AG09309 (cell line): ENCODE measurements at regions not wholly inside any gene's neighbourhood (a gene's known extent, or its start where the extent isn't known, plus 50 kb on each side); places are given as distances from the start of the nearest gene placed in this dataset.

ENCODE experiments used
- DNase-seq: peaks from one replicate; pipeline ENCODE4 v3.0.0-alpha.2; 2010; ENCODE audit warnings: low read depth
- H3K4me3 ChIP-seq: 2 replicates; pipeline ENCODE4 v1.5.1; 2011; ENCODE audit warnings: mild to moderate bottlenecking, low read depth, low read length, moderate library complexity; ENCODE audit not compliant: control insufficient read depth
- TF ChIP-seq, protein P1 (sequence below): IDR thresholded peaks from 2 replicates; pipeline ENCODE4 v1.5.1; 2011; ENCODE audit warnings: mild to moderate bottlenecking, low read depth, low read length, inconsistent platforms; ENCODE audit not compliant: insufficient read depth, control insufficient read depth; ENCODE audit errors: missing control alignments

DNA sequence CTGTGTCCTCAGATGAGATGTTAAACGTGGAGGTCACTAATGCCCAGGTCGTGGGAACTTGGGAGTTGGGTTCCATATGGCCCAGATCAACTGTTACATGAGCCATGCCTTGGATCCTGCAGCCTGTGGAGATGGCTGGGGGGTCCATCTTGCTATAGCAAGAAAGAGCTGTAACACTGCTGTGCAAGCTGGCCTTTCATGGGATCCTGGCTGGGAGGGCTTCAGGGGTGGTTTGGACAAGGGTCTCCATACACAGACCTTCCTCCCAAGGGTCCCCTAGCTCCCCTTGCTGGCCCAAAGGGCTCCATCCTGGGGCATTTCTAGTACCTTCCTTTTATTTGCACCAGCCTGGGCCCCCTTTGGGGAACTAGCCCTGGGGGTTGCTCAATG, 337.7 kb downstream of the DYSF start:
- no peak for DNase-seq
- TF ChIP-seq, protein P1, sequence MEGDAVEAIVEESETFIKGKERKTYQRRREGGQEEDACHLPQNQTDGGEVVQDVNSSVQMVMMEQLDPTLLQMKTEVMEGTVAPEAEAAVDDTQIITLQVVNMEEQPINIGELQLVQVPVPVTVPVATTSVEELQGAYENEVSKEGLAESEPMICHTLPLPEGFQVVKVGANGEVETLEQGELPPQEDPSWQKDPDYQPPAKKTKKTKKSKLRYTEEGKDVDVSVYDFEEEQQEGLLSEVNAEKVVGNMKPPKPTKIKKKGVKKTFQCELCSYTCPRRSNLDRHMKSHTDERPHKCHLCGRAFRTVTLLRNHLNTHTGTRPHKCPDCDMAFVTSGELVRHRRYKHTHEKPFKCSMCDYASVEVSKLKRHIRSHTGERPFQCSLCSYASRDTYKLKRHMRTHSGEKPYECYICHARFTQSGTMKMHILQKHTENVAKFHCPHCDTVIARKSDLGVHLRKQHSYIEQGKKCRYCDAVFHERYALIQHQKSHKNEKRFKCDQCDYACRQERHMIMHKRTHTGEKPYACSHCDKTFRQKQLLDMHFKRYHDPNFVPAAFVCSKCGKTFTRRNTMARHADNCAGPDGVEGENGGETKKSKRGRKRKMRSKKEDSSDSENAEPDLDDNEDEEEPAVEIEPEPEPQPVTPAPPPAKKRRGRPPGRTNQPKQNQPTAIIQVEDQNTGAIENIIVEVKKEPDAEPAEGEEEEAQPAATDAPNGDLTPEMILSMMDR = no peak
- H3K4me3 ChIP-seq = no peak overlapping the region

DNA sequence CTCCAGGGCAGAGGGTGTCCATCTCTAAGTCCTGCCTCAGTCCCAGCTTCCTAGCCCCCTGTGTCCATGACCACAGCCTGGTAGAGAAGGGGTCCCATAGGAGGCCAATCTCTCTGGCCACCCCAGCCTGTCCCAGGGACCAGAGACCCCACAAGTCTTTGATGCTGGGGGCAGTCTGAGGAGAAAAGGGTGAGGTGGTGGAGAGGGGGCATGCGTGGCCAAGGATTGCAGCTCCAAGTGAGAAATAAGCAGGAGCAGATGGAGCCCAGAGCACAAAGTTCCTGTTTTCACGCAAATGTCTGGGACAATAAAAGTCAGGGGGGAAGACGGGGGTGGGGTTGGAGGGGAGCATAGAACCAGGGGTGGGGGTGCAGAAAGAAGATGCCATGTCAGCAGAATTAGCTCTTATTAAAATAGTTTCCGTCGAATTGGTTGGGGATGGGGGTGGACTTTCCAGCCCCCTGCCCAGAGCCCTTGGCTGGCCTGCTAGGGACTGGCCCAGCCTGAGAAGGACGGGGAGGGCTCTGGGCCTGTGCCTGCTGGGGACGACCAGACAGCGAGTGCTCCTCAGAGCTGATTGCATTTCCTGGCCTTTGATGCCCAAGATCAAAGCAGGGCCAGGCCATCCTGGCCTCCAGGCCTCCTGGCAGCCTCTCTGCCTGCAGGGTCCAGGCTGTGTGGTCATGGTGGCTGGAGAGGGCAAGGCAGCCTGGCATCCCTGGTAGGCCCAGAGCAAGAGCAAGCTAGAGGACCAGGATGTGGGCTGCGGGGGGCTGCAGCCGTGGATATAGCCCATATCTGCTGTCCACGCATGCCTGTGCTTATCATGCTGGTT, 337.1 kb downstream of the DYSF start:
- TF ChIP-seq, protein P1 = no peak
- H3K4me3 ChIP-seq = no peak overlapping the region
- no peak for DNase-seq

DNA sequence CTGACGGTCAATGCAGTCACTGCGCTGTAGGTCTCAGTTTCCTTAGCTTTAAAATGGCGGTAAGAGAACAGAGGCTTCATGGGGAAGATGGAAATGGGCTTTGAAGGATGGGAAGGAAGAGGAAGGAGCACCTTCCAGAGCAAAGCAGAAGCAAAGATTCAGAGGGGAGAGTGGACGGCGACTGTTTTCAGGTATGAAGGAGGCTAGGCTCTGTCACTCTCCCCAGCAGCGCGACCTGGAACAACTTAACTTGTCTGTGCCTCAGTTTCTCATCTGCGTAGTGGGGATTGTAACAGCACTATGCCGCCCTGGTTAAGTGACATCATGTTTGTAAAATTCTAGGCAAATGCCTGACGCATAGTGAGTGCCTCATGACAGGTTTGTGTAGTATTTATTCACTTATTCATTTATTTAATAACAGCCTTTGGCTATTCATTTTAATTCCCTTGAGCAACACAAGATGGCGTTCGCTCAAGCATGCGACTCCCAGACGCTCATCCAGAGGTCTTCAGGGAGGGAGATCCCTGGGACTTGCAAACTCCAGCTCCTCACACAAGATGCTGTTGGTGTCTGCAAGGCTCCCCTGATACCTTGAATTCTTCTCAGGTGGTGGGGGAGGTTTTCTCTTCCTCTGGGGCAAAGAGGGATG, 336.3 kb downstream of the DYSF start:
- DNase-seq = no peak
- no peak overlapping the region for H3K4me3 ChIP-seq
- TF ChIP-seq, protein P1 = peak; percentile 39

DNA sequence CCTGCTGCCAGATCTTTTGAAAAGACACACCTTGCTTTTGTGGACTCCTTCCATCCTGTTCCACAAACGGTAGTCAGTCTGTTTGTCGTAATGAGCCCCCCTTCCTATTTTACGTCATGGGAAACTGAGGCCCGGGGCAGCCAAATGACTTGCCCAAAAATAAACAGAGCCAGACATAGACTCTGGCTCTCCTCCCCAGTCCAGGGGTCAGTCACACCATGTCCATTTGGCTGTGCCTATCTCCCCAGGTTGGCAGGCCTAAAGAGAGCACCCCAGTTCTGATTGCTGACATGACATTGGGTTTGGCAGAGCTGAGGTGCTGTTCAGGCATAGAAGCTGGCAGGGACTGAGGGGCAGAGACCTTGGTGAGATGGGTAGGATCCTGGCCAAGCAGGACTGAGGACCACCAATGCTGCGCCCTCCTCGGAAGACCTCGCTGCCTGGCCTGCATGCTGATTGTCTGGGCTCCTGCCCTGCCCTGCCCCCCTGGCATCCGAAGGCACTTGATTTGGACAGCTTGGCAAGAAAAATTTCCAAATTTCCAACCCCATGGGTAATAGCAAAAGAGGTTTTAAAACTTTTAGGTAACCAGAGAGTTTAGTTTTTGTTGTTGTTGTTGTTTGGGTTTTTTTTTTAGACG, 335.4 kb downstream of the DYSF start:
- TF ChIP-seq, protein P1 = no peak
- no peak overlapping the region for H3K4me3 ChIP-seq
- no peak for DNase-seq

DNA sequence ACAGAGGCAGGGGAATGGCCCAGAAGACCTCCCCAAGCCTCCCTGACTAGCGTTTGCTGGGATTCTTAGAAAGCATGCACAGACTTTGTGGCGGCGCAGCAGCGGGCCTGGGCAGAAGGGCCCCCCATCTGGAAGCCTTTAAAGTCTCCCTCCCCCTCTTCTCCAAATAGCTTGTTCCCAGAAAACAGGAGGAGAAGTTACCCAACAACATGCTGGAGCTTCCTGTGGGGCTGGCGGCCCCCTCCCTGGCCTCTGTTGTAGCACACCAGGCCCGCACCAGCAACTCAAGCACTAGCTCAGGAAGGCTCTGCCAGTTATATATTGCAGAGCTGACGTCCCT, 334.8 kb downstream of the DYSF start:
- TF ChIP-seq, protein P1 = no peak
- no peak overlapping the region for H3K4me3 ChIP-seq
- DNase-seq = no peak

DNA sequence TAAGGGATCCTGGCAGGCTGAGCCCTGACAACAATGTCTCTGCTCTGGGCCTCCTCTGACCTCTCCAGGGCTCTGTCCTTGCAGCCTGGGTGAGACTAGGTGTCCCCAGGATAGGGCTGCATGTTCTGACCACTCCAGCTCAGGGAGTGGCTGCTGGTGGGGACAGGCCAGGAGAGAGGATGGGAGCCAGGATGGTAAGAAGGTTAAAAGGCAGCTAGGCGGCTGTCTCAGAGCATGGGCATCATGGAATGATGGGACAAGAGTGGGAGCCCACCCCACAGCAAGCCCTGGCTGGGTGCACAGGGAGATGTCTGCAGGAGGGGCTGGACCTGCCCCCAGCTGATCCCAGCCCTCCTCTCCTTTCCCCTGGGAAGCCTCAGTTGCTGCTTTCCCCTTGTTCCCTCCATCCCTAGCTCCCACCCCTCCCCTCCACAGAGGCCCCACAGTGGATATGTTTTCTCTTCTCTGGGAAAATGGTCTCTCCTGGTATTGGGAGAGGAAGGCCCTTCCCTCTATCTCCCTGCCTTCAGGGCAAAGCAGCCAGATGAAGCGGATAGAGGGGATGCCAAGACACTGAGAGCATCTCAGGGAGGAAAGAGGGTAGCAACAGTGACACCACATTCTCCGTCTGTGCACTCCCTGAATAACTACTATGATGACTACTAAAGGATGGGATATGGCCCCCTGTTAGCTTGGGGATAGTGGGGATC, 334.3 kb downstream of the DYSF start:
- no peak for DNase-seq
- TF ChIP-seq, protein P1 = no peak

More for the DNA sequence above, 334.3 kb downstream of the DYSF start:
- H3K4me3 ChIP-seq = no peak overlapping the region
